ENCODE measurements at regions not wholly inside any gene's neighbourhood (a gene's known extent, or its start where the extent isn't known, plus 50 kb on each side); places are given as distances from the start of the nearest gene placed in this dataset.
A peak's percentile ranks its signal among the peaks of the same experiment; 100 is the strongest.

- no peak overlapping the region for H3K4me3 ChIP-seq (ENCODE audit: low read depth, low read length)
- TF ChIP-seq MYC (IDR thresholded peaks at IDR 0.05; ENCODE audit: low read depth, low read length) (no peak), CTCF (IDR thresholded peaks at IDR 0.05; ENCODE audit: low read depth, low read length) (no peak), MAX (IDR thresholded peaks at IDR 0.05; ENCODE audit: low read depth, low read length) (no peak), POLR2A (IDR thresholded peaks at IDR 0.05; ENCODE audit: extremely low read depth, insufficient read length) (no peak)
- DNase-seq (ENCODE audit: low read depth) = peak; percentile 56
Measured at GRCh38 chr17:43316522-43317142, 82.2 kb upstream of the ARL4D start.

GRCh38 chr17:43315858-43316521 is 82.2 kb upstream of the RNU2-1 start:
- no peak for DNase-seq (ENCODE audit: low read depth)
- no peak overlapping the region for H3K4me3 ChIP-seq (ENCODE audit: low read depth, low read length)
- TF ChIP-seq MAX (IDR thresholded peaks at IDR 0.05; ENCODE audit: low read depth, low read length) (no peak), POLR2A (IDR thresholded peaks at IDR 0.05; ENCODE audit: extremely low read depth, insufficient read length) (no peak), CTCF (IDR thresholded peaks at IDR 0.05; ENCODE audit: low read depth, low read length) (no peak)

GRCh38 chr17:43315369-43315768 is 81.6 kb upstream of the RNU2-1 start:
- H3K4me3 ChIP-seq (ENCODE audit: low read depth, low read length) = no peak overlapping the region
- TF ChIP-seq POLR2A (IDR thresholded peaks at IDR 0.05; ENCODE audit: extremely low read depth, insufficient read length) = no peak
- TF ChIP-seq CTCF (IDR thresholded peaks at IDR 0.05; ENCODE audit: low read depth, low read length) = no peak
- TF ChIP-seq MAX (IDR thresholded peaks at IDR 0.05; ENCODE audit: low read depth, low read length) = no peak
- no peak for TF ChIP-seq MYC (IDR thresholded peaks at IDR 0.05; ENCODE audit: low read depth, low read length)
- DNase-seq (ENCODE audit: low read depth) = no peak

- no peak for TF ChIP-seq CTCF (IDR thresholded peaks at IDR 0.05; ENCODE audit: low read depth, low read length)
- no peak for TF ChIP-seq POLR2A (IDR thresholded peaks at IDR 0.05; ENCODE audit: extremely low read depth, insufficient read length)
- TF ChIP-seq MYC (IDR thresholded peaks at IDR 0.05; ENCODE audit: low read depth, low read length) = no peak
- TF ChIP-seq MAX (IDR thresholded peaks at IDR 0.05; ENCODE audit: low read depth, low read length) = no peak
- peak; percentile 32 for DNase-seq (ENCODE audit: low read depth)
- no peak overlapping the region for H3K4me3 ChIP-seq (ENCODE audit: low read depth, low read length)
Measured at GRCh38 chr17:43314611-43315011, 80.8 kb upstream of the RNU2-1 start.

- no peak for DNase-seq (ENCODE audit: low read depth)
- no peak overlapping the region for H3K4me3 ChIP-seq (ENCODE audit: low read depth, low read length)
- TF ChIP-seq MAX (IDR thresholded peaks at IDR 0.05; ENCODE audit: low read depth, low read length) (no peak), POLR2A (IDR thresholded peaks at IDR 0.05; ENCODE audit: extremely low read depth, insufficient read length) (no peak), CTCF (IDR thresholded peaks at IDR 0.05; ENCODE audit: low read depth, low read length) (no peak), MYC (IDR thresholded peaks at IDR 0.05; ENCODE audit: low read depth, low read length) (no peak)
Measured at GRCh38 chr17:43312011-43312410, 78.2 kb upstream of the RNU2-1 start.

All from NB4 (cell line).